Omental fat pad (tissue), 3 donors: ENCODE measurements at regions not wholly inside any gene's neighbourhood (a gene's known extent, or its start where the extent isn't known, plus 50 kb on each side); places are given as distances from the start of the nearest gene placed in this dataset.

ENCODE experiments used
- ATAC-seq: fragments of 150-250 bp; one replicate; pipeline ENCODE4 v1.9.1; 2016; ENCODE audit warnings: mild to moderate bottlenecking, moderate library complexity; ENCODE audit not compliant: low FRiP score
- DNase-seq: peaks from one replicate; pipeline ENCODE4 v3.0.0-alpha.2; 2019; ENCODE audit warnings: low spot score
- CTCF ChIP-seq, 3 donors: fragments of 450-650 bp; IDR thresholded peaks; one replicate each; pipeline ENCODE4 v1.5.1; 2016 to 2017; ENCODE audit warnings: antibody characterized with exemption in 3 of 3, mild to moderate bottlenecking in 3 of 3, moderate library complexity in 2 of 3

DNA sequence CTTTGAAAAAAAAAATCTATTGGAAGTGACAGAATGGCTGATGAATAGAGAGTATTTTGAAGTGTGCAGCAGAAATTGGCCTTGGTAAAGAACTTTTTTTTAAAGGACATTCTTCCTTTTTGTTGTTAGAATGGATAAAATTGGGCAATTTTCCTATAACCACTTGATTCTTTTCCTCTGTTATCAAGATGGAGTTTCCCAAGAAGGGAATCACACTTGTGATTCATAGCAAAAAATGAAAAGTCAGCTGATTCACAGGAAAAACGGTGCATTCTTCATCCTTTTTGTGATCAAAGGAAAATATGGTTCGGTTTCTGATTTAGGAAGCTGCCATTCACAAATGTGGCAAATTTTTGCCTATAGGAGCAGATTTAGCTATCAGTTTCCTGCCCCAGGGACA, 486.8 kb downstream of the GBE1 start:
- DNase-seq = no peak
- ATAC-seq = no peak
- no peak for TF ChIP-seq CTCF (IDR thresholded peaks at IDR 0.05)

DNA sequence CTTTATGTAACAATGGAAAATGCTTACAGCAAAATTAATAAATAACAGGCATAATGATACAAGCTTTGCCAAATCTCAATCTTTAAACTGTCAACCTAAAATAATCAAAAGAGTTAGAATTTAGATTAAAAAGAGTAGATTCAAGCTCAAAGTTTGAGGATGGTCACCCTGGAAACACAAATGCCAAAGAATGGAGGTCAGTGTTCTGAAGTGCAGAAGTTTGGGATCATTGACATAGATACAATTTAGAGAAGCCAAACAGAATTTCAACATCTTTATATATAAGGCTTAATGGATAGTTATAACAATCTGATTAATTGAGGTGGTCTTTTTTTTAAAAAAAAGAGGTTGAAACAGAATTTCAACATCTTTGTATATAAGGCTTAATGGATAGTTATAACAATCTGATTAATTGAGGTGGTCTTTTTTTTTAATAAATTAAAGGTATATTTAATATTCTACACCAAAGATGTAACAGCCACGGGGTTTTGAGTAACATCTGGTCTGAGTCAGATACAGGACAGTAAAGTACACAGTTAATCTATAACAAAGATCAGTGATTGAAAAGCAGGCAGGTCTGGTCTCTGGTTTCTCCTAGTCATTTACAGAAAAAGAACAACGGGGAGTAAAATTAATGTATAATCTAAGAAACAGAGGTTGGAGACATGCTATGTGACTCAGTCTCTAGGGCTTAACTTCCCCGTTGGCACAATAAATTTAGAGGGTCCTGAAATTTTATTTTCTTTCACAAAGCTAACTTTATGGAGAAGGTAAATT, 490.7 kb downstream of the GBE1 start:
- DNase-seq (no peak), ATAC-seq (no peak)
- TF ChIP-seq CTCF (IDR thresholded peaks at IDR 0.05) = no peak

DNA sequence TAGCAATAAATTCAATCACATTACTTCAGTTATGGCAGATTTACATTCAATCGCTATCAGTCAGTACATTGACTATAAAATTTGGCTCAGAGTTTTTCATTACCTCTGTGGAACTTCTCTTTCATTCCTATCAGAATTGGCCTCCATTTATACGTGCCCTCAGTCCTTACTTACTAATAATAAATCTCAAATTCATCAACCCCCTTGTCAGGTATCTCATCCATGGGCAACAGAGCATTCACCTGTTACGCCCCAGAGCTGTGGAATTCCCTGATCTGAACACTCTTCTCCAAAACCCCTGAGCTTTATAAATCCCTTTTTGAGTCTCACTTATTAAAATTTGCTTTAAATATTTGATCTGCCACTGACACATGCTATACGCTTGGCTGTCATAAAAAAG, 492.9 kb downstream of the GBE1 start:
- ATAC-seq (no peak), DNase-seq (no peak)
- no peak for TF ChIP-seq CTCF (IDR thresholded peaks at IDR 0.05)

GRCh38 chr3:81261996-81262395, 499.4 kb downstream of the GBE1 start:
- no peak for ATAC-seq
- no peak for TF ChIP-seq CTCF (IDR thresholded peaks at IDR 0.05)
- no peak for DNase-seq

GRCh38 chr3:81255463-81255862, 506.0 kb downstream of the GBE1 start:
- TF ChIP-seq CTCF (IDR thresholded peaks at IDR 0.05) = no peak
- DNase-seq (no peak), ATAC-seq (no peak)

DNA sequence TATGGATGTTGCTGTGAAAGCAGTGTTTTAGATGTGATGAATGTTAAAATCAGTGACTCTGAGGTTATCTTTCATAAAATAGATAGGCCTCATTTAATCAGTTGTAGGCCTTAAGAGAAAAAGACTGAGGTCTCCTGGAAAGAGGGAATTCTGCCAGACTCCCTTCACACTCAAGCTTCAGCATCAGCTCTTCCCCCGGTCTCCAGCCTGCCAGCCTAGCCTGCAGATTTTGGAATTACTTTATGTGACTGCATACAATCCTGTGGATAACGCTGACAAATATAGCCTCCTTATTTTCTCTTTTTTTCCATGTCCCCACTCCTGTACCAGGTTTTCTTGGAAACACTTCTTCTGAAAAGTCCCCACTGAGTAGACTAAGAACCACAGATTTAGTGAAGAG, 510.3 kb downstream of the GBE1 start:
- DNase-seq (no peak), ATAC-seq (no peak)
- no peak for TF ChIP-seq CTCF (IDR thresholded peaks at IDR 0.05)

GRCh38 chr3:81249540-81250029, 511.9 kb downstream of the GBE1 start:
- DNase-seq (no peak), ATAC-seq (no peak)
- no peak for TF ChIP-seq CTCF (IDR thresholded peaks at IDR 0.05)
